OCI-M2 (cell line): ENCODE measurements at regions not wholly inside any gene's neighbourhood (a gene's known extent, or its start where the extent isn't known, plus 50 kb on each side); places are given as distances from the start of the nearest gene placed in this dataset.

Experiments
- DNase-seq: peaks from one replicate; lab custom pipeline; 2025; ENCODE audit not compliant: unreplicated experiment; lab: John Stamatoyannopoulos, UW

DNA sequence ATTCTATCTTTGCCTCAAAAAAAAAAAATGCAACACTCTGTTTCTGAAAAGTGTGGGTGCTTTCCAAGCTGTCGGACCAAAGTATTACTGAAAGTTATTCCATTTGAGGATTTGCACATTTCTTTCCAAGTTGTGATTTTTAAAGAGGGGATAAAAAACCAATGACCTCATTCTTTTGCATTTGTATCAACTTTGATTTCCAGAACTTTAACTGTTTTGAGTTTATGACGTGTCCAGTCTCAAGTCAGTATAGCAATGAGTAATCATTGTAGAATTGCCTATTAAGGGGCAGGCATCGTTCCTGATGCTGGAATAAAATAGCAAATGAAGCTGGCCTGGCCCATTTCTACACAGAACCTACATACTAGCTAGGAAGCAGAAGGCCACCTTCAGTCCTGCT is 229.6 kb upstream of the RBFOX1 start:
- no peak for DNase-seq

- DNase-seq = no peak
Measured at GRCh38 chr16:7101054-7101453, 231.6 kb upstream of the RBFOX1 start.

GRCh38 chr16:7097518-7097917 is 235.1 kb upstream of the RBFOX1 start:
- DNase-seq = no peak

DNA sequence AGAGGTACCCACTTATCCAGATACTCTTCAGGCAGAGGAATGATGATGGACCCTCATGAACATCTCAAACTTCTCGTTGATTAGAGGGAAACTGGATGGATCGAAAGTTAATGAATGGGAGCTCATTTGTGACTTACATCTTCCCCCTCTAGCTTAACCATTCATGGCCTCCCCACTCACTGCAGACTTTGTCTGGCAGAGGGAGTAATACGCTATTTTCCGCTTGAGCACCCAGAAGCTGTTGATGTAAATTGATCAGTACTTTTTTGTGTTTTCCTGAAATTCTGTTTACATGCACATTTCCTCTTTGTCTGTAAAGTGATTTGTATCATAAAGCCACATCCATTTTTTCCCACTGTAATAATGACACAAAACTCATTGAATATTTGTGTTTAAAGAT is 239.1 kb upstream of the RBFOX1 start:
- no peak for DNase-seq

DNA sequence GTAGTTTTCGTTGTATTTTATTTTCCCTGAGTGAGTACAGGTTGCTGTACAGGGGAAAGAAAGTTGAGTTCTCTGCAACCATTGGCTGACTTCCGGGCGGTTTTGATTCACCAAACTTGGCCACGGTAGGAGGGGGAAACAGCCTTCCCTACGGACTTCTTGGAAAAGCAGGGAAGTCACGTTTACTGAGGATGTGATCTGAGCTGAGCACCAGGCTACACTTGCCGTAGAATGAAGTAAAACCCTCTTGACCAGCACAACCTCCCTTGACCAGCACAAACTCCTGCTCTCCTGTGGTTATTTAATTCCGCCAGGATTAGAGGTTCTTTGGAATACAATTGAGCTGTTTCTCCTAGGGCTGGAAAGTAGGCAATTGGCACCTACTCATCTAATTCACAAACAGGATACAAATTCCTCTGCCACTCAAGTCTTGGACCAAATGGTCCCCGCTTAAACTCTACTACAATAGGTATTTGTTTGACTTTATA is 242.0 kb upstream of the RBFOX1 start:
- no peak for DNase-seq

DNA sequence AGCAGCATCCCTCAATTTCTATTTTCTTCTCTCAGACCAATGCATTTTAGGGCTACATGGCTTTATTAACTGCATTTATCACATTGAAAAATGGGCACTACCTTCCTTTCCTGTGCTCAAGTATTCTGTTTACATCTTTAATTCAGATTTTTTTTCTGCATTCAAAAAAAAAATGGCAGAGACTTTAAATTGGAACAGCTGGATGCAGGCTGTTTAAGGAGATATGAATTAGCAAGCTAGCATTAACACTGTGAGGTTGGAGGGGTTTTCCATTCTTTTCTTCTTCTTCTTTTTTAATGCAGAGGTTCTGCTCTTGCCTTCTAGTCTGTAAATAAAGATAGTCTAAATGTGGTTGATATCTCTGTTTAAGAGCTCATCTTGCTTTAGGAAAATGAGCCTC is 242.9 kb upstream of the RBFOX1 start:
- no peak for DNase-seq

- no peak for DNase-seq
Measured at GRCh38 chr16:7088711-7089110, 243.9 kb upstream of the RBFOX1 start.

GRCh38 chr16:7086822-7087616 is 245.6 kb upstream of the RBFOX1 start:
- DNase-seq = no peak

DNA sequence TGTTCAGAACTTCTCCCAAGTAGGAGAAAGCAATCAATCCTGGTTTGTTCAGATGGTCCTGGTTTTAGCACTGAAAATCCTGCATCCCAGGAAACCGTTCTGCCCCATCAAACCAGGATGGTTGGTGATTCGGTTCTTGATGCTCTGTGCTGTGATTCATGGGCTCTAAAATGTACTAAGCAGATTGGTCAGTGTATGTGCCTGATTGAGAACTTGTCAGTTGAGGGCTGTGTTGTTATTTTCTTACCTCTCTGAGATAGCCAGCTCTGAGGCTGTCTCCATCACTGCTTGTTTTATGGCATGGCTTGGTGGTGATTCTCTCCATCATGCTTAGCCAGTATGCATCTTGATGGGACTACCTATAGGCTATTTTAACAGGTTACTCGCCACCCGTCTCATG is 246.9 kb upstream of the RBFOX1 start:
- DNase-seq = no peak

GRCh38 chr16:7083096-7083495 is 249.5 kb upstream of the RBFOX1 start:
- DNase-seq = no peak

GRCh38 chr16:7077636-7078035 is 255.0 kb upstream of the RBFOX1 start:
- DNase-seq = no peak

- DNase-seq = no peak
Measured at GRCh38 chr16:7074715-7075114, 257.9 kb upstream of the RBFOX1 start.

- no peak for DNase-seq
Measured at GRCh38 chr16:7057458-7057857, 275.2 kb upstream of the RBFOX1 start.

DNA sequence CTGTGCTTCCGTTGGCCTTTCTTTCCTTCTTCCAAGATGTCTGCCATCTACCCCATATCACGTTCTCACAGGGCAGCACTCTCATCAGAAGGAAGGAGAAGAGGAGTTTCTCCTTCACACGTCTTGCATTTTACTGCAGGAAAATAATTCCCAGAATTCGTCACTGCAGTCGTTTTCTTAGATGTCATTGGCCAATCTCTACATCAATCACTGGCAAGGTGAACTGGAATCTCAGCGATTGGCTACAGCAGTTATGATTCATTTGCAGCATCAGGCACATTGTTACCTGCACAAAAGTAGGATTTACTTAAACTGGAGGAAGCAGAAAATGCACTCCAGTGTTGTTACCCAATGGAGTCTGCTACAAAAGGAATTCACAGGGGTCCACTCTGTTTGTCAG is 277.2 kb upstream of the RBFOX1 start:
- no peak for DNase-seq

- no peak for DNase-seq
Measured at GRCh38 chr16:7051591-7052349, 280.9 kb upstream of the RBFOX1 start.

DNA sequence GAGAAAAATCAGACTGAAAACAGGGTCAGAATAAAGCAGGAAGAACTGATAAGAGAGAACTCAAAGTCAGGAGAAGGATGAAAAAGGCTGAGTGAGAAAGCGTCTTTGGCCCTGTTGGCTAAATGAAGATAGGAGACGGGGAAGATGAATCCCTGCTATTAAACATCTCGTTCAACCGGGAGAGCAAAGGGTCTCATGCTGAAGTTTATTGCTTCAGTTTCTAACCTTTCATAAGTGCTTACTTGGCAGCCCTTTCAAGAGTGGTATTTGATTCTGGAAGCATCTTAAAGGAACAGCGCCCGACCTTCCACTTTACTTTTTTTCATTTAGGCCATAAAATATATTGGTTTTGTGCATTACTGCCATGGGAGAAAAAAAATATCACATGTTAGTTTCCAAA is 288.3 kb upstream of the RBFOX1 start:
- no peak for DNase-seq

DNA sequence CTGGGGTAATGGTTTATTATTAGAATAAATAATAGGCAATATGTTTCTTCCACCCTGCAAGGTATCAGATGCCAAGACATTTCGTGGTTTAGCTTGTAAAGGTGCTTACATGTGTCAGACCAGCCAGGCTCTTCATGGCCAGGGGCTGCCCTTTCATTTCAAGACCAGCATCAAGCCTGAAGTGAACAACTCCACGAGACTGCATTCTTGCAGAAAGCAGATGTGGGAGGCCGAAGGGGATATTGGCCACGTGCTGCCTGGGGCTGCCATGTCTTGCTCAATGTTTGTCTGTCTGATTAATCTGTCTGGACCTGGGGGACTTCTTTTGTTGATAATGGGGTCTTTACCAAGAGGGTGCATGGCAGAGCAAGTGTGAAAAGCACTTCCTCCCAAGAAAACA is 294.2 kb upstream of the RBFOX1 start:
- no peak for DNase-seq

- no peak for DNase-seq
Measured at GRCh38 chr16:7037495-7037894, 295.1 kb upstream of the RBFOX1 start.

DNA sequence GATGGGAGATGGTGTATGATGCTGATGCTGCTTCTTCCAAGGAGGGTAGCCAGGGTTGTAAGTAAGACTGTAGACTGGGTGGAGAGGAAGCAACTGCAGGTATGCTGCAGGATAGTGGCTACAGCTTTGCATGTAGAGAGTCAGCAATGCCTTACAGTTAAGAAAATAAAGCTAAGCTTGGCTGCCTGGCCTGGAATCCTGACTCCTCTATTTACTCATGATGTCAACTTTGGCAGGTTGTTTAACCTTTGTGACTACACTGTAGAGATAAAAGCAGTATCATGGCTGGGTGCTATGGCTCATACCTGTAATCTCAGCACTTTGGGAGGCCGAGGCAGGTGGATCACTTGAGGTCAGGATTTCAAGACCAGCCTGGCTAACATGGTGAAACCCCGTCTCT is 301.6 kb upstream of the RBFOX1 start:
- no peak for DNase-seq

- no peak for DNase-seq
Measured at GRCh38 chr16:7027401-7027800, 305.2 kb upstream of the RBFOX1 start.

DNA sequence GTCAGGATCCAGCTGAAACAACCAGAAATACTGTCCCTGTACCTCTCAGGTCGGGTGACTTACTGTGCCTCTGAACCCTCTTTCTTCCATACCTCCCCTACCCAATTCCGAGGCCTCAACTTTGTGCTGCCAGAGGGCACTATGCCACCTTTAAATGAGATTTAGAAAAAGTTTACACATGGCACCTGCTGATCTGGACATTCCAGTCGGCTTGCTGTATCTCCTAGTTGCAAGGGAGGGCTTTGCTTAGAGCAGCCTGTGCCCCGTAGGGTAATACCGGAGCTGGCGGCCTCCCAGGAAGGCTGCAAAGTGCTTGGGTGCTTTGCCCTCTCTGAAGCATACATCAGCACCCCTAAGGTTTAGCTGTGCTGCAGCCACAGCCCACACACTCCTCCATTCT is 306.0 kb upstream of the RBFOX1 start:
- no peak for DNase-seq

GRCh38 chr16:7025616-7026190 is 306.9 kb upstream of the RBFOX1 start:
- DNase-seq = no peak
